NCI-H1092 treated with DMSO at 0.1 percent for 48 hours (cell line): ENCODE measurements at regions not wholly inside any gene's neighbourhood (a gene's known extent, or its start where the extent isn't known, plus 50 kb on each side); places are given as distances from the start of the nearest gene placed in this dataset.

Experiments
- DNase-seq: peaks from one replicate; lab custom pipeline; 2025; lab: John Stamatoyannopoulos, UW

- peak; percentile 16 for DNase-seq
These were observed 315.3 kb upstream of the CD180 start for GRCh38 chr5:67511911-67512310.

GRCh38 chr5:67510204-67510603 lies 313.6 kb upstream of the CD180 start:
- no peak for DNase-seq

- DNase-seq, result no peak
These were observed 313.0 kb upstream of the CD180 start for GRCh38 chr5:67509402-67510186.

GRCh38 chr5:67506241-67506640 lies 309.6 kb upstream of the CD180 start:
- no peak for DNase-seq

- DNase-seq, result no peak
These were observed 306.4 kb upstream of the CD180 start for GRCh38 chr5:67502951-67503350.

- no peak for DNase-seq
These were observed 299.5 kb upstream of the CD180 start for GRCh38 chr5:67496051-67496450.

- peak; percentile 45 for DNase-seq
These were observed 298.5 kb upstream of the CD180 start for GRCh38 chr5:67495072-67495471.

GRCh38 chr5:67494186-67494855 lies 297.7 kb upstream of the CD180 start:
- DNase-seq, result peak; percentile 80

GRCh38 chr5:67493676-67494075 lies 297.1 kb upstream of the CD180 start:
- peak; percentile 70 for DNase-seq

- no peak for DNase-seq
These were observed 294.1 kb upstream of the CD180 start for GRCh38 chr5:67490543-67491321.

- no peak for DNase-seq
These were observed 292.3 kb upstream of the CD180 start for GRCh38 chr5:67488885-67489284.

GRCh38 chr5:67487862-67488261 lies 291.3 kb upstream of the CD180 start:
- no peak for DNase-seq

- no peak for DNase-seq
These were observed 286.9 kb upstream of the CD180 start for GRCh38 chr5:67483453-67484030.

GRCh38 chr5:67481362-67481761 lies 284.8 kb upstream of the CD180 start:
- DNase-seq, result no peak

GRCh38 chr5:67478337-67478736 lies 281.7 kb upstream of the CD180 start:
- DNase-seq, result no peak

GRCh38 chr5:67476995-67477394 lies 280.4 kb upstream of the CD180 start:
- DNase-seq, result no peak

- DNase-seq, result no peak
These were observed 279.9 kb upstream of the CD180 start for GRCh38 chr5:67476531-67476930.

- DNase-seq, result no peak
These were observed 278.9 kb upstream of the CD180 start for GRCh38 chr5:67475489-67475888.

GRCh38 chr5:67474597-67475238 lies 278.1 kb upstream of the CD180 start:
- no peak for DNase-seq

GRCh38 chr5:67467110-67467509 lies 270.5 kb upstream of the CD180 start:
- no peak for DNase-seq

GRCh38 chr5:67465537-67466207 lies 269.1 kb upstream of the CD180 start:
- no peak for DNase-seq
